ENCODE measurements at regions not wholly inside any gene's neighbourhood (a gene's known extent, or its start where the extent isn't known, plus 50 kb on each side); places are given as distances from the start of the nearest gene placed in this dataset.
"Not testable (repeated sequence)": the region's sequence is repeated elsewhere in the genome, so short reads cannot be mapped to it uniquely, and the experiment has no call there.

- no peak for DNase-seq (ENCODE audit: low read depth)
Observed at GRCh38 chr6:144476286-144476685, 191.2 kb downstream of the UTRN start.

- DNase-seq (ENCODE audit: low read depth), result no peak
Observed at GRCh38 chr6:144477396-144477795, 192.3 kb downstream of the UTRN start.

DNA sequence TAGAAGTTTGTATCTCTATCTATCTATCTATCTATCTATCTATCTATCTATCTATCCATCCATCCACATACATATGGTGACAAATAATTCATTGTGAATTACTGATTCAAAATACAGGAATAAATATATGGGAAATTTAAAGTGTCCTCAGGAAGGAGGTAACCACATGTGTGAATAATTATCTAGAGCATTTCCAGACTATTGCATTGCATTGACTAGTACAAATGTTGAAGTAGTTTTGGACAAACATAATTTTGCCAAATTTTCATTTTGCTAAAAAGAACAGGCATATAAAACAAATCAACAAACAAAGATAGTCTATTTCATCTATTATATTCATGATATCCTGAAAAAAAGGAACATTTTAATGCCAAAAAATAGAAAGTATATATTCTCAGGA, 192.7 kb downstream of the UTRN start:
- no peak for DNase-seq (ENCODE audit: low read depth)

DNA sequence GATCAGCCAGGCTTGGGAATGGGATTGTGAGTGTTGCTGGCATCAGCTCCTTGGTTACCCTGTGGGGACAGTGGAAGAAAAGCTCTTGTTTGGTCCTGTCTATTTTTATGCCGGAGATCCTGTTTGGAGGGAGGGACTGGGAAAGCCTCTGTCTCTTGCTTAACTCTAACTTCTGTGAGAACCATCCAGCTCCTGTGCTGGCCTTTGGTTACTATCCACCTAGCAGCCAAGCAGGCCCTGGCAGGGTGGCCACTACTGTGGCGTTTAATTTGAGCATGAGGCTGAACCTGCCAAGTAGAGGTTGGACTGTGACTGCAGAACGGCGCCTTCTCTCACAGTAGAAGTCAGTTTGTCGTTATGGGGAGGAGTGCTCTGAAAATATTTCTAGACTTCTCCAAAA, 193.3 kb downstream of the UTRN start:
- DNase-seq (ENCODE audit: low read depth), result no peak

DNA sequence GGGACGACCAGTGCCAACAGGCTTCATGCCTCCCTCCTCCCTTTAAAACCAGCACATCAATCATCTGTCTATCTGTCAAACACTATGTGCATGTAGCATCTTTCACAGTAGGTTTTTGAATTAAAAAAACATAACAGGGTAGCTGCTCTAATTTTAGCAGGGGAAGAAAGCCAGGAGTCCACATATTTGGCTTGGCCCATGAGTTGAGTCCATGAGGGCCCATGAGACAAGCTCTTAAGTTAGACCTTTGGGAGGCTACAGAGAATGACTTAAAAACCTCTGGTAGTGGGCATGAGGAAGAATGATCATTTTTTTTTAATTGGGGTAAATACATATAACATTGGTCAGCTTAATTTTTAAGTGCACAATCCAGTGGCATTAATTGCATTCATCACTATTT, 194.9 kb downstream of the UTRN start:
- no peak for DNase-seq (ENCODE audit: low read depth)

DNA sequence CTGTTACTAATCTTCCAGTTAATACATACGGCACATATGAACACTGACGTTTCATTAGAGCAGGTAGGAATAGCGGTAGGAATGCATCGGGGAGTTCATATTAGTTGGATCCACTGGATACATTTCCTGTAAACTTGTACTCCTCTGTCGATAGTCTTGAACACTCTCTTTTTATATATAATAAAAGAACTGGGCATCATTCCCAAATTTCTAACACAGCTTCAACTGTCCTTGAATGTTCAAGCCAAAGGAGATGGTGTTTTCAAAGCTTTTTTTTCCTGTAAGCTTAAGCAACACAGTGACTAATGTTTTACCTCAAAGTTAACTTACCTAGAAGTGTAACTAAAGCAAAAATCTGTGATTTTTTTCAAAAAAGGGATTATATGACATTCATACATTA, 195.3 kb downstream of the UTRN start:
- DNase-seq (ENCODE audit: low read depth), result no peak

- no peak for DNase-seq (ENCODE audit: low read depth)
Observed at GRCh38 chr6:144481527-144481926, 196.4 kb downstream of the UTRN start.

GRCh38 chr6:144482142-144482541, 197.0 kb downstream of the UTRN start:
- peak; percentile 31 for DNase-seq (ENCODE audit: low read depth)

DNA sequence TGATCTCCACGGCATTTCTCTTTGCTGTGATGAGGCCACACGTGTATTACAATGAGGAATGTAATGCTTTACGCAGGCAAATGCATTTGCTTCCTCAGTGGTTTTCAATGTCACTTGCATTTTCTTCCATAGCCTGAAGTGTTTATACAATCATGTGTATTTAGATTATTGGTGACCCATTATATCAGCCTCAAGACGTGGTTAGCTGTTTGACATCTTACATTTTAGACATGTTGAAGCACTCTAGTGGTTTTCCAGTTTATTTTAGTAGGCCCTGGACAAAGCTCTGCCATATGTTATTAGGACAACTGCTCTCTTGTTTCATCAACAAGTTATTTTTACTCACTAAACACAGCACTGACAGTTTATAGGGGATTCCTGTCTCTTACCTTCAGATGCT, 200.4 kb downstream of the UTRN start:
- no peak for DNase-seq (ENCODE audit: low read depth)

DNA sequence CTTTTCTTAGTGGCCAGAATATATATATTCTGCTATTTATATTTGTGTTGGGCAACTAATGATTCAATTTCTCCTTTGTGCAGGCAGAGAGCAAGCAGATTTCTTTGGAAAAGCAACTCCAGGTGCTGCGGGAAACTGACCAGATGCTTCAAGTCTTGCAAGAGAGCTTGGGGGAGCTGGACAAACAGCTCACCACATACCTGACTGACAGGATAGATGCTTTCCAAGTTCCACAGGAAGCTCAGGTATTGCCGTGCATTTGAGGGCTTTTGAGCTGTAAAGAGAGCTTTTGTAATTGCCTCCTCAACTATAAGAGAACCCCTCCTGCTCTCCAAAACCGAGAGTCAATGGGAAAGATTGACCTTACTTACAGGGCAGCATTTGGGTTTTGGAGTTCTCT, 203.5 kb downstream of the UTRN start:
- DNase-seq (ENCODE audit: low read depth), result no peak

DNA sequence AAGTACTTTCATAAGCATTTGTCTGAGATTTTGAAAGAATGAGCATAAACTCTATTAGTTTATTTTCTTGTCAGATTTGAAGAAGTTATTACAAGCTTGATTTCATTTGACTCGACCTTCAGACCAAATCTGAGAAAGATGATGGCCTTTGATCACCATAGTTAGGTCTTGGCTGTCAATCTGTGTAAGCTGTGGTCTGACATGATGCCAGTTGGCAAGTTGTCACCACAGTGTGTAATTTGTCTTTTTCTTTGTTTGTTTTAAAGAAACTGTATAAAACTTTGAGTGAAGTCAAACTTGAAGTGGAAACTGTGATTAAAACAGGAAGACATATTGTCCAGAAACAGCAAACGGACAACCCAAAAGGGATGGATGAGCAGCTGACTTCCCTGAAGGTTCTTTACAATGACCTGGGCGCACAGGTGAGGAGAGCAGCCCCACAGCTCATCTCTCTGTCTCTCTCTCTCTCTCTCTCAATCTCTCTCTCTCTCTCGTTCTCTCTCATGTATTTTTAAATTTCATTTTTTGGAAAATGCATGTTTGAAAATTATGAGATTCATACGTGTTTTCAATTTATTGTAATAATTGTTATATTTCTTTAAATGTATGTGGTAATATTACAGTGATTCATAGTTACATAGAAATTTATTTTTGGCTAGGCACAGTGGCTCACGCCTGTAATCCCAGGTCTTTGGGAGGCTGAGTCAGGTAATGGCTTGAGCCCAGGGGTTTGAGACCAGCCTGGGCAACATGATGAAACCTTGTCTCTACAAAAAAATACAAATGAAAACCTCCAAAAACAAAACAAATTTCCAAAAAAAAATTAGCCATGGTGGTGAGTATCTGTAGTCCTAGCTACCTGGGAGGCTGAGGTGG, 208.1 kb downstream of the UTRN start:
- no peak for DNase-seq (ENCODE audit: low read depth)

DNA sequence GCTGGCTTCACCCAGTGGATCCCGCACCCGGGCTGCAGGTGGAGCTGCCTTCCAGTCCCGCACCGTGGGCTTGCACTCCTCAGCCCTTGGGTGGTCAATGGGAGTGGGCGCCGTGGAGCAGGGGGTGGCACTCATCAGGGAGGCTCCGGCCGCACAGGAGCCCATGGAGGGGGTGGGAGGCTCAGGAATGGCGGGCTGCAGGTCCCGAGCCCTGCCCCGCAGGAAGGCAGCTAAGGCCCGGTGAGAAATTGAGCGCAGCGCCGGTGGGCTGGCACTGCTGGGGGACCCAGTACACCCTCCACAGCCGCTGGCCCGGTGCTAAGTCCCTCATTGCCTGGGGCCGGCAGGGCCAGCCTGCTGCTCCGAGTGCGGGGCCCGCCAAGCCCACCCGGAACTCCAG, 209.9 kb downstream of the UTRN start:
- not testable (repeated sequence) for DNase-seq (ENCODE audit: low read depth)

DNA sequence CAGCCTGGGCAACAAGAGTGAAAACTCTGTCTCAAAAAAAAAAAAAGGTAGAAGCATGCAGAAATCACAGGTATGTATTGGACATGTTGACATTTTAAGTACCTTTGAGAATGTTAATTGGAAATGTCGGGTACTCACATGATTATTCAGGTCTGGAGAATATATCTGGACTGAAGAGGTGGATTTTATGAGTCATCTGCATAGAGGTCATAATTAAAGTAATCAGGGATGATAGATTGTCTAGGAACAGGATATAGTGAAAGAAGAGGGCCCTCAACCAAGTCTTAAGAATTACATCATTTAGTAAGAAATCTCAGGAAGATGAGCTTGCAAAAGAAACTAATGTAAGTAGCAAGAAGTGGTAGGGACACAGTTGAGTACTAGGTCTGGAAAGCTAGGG, 212.5 kb downstream of the UTRN start:
- DNase-seq (ENCODE audit: low read depth), result no peak

GRCh38 chr6:144500892-144501291, 215.8 kb downstream of the UTRN start:
- DNase-seq (ENCODE audit: low read depth), result no peak

- DNase-seq (ENCODE audit: low read depth), result not testable (repeated sequence)
Observed at GRCh38 chr6:144505214-144505613, 220.1 kb downstream of the UTRN start.

GRCh38 chr6:144506051-144506450, 220.9 kb downstream of the UTRN start:
- DNase-seq (ENCODE audit: low read depth), result not testable (repeated sequence)

- DNase-seq (ENCODE audit: low read depth), result not testable (repeated sequence)
Observed at GRCh38 chr6:144507772-144508312, 222.7 kb downstream of the UTRN start.

GRCh38 chr6:144510859-144511258, 225.7 kb downstream of the UTRN start:
- no peak for DNase-seq (ENCODE audit: low read depth)

GRCh38 chr6:144515761-144516160, 230.6 kb downstream of the UTRN start:
- DNase-seq (ENCODE audit: low read depth), result no peak

GRCh38 chr6:144519426-144519825, 234.3 kb downstream of the UTRN start:
- DNase-seq (ENCODE audit: low read depth), result no peak

GRCh38 chr6:144528743-144529425, 243.7 kb downstream of the UTRN start:
- no peak for DNase-seq (ENCODE audit: low read depth)

GRCh38 chr6:144530118-144530517, 245.0 kb downstream of the UTRN start:
- no peak for DNase-seq (ENCODE audit: low read depth)

- DNase-seq (ENCODE audit: low read depth), result not testable (repeated sequence)
Observed at GRCh38 chr6:144532238-144532637, 247.1 kb downstream of the UTRN start.
